ENCODE measurements at regions not wholly inside any gene's neighbourhood (a gene's known extent, or its start where the extent isn't known, plus 50 kb on each side); places are given as distances from the start of the nearest gene placed in this dataset.

- DNase-seq (no peak), ATAC-seq (no peak)
- Histone ChIP-seq H3K9me3 (ENCODE audit: control insufficient read depth, insufficient read depth, low read length) (no peaks in the 10 kb centered on the region), H3K4me1 (ENCODE audit: control insufficient read depth, insufficient read depth, low read length) (no peaks in the 10 kb centered on the region), H3K27ac (ENCODE audit: low read length) (no peak overlapping the region), H3K27me3 (ENCODE audit: control insufficient read depth, insufficient read depth, low read length) (no peaks in the 10 kb centered on the region), H3K4me3 (ENCODE audit: low read length) (no peak overlapping the region), H3K36me3 (ENCODE audit: control insufficient read depth, insufficient read depth, low read length) (no peaks in the 10 kb centered on the region)
- TF ChIP-seq CTCF (IDR thresholded peaks at IDR 0.05), result no peak
- Mint-ChIP-seq H3K36me3 (no peaks in the 10 kb centered on the region), H3K4me1 (no peaks in the 10 kb centered on the region), H3K27me3 (ENCODE audit: low read depth in 2 of 2) (peaks cover 9% of the 10 kb centered on the region in 2 donors), H3K4me3 (no peak overlapping the region), H3K9me3 (no peaks in the 10 kb centered on the region), H3K27ac (no peak overlapping the region)
- WGBS (ENCODE audit: insufficient coverage), result no CpG with 5 or more reads among the region's 1 CpG
- intact Hi-C loops (cut with micrococcal nuclease), result no loop called here
Measured at GRCh38 chr21:14754259-14754604, 208.1 kb upstream of the SAMSN1 start.

GRCh38 chr21:14753466-14754258 is 207.5 kb upstream of the SAMSN1 start:
- H3K4me1 Mint-ChIP-seq, result no peaks in the 10 kb centered on the region
- Histone ChIP-seq H3K27ac (ENCODE audit: low read length) (no peak overlapping the region), H3K36me3 (ENCODE audit: control insufficient read depth, insufficient read depth, low read length) (no peaks in the 10 kb centered on the region), H3K27me3 (ENCODE audit: control insufficient read depth, insufficient read depth, low read length) (no peaks in the 10 kb centered on the region), H3K4me3 (ENCODE audit: low read length) (no peak overlapping the region), H3K4me1 (ENCODE audit: control insufficient read depth, insufficient read depth, low read length) (no peaks in the 10 kb centered on the region), H3K9me3 (ENCODE audit: control insufficient read depth, insufficient read depth, low read length) (no peaks in the 10 kb centered on the region)
- WGBS (ENCODE audit: insufficient coverage), result 80% methylated on average over 2 of the region's 2 CpGs
- intact Hi-C loops (cut with micrococcal nuclease), result no loop called here
- H3K4me3 Mint-ChIP-seq, result no peak overlapping the region
- no peak overlapping the region for H3K27ac Mint-ChIP-seq
- H3K36me3 Mint-ChIP-seq, result no peaks in the 10 kb centered on the region
- ATAC-seq (no peak), DNase-seq (no peak)
- TF ChIP-seq CTCF (IDR thresholded peaks at IDR 0.05), result no peak
- peaks cover 12 to 15% of the 10 kb centered on the region in 2 donors for H3K27me3 Mint-ChIP-seq (ENCODE audit: low read depth in 2 of 2)
- no peaks in the 10 kb centered on the region for H3K9me3 Mint-ChIP-seq

GRCh38 chr21:14753069-14753465 is 207.0 kb upstream of the SAMSN1 start:
- Histone ChIP-seq H3K27me3 (ENCODE audit: control insufficient read depth, insufficient read depth, low read length) (no peaks in the 10 kb centered on the region), H3K9me3 (ENCODE audit: control insufficient read depth, insufficient read depth, low read length) (no peaks in the 10 kb centered on the region), H3K4me1 (ENCODE audit: control insufficient read depth, insufficient read depth, low read length) (no peaks in the 10 kb centered on the region), H3K36me3 (ENCODE audit: control insufficient read depth, insufficient read depth, low read length) (no peaks in the 10 kb centered on the region), H3K4me3 (ENCODE audit: low read length) (no peak overlapping the region), H3K27ac (ENCODE audit: low read length) (no peak overlapping the region)
- no peaks in the 10 kb centered on the region for H3K36me3 Mint-ChIP-seq
- H3K27me3 Mint-ChIP-seq (ENCODE audit: low read depth in 2 of 2), result peaks cover 14 to 19% of the 10 kb centered on the region in 2 donors
- intact Hi-C loops (cut with micrococcal nuclease), result no loop called here
- no peak overlapping the region for H3K4me3 Mint-ChIP-seq
- no peak for TF ChIP-seq CTCF (IDR thresholded peaks at IDR 0.05)
- H3K27ac Mint-ChIP-seq, result no peak overlapping the region
- no peaks in the 10 kb centered on the region for H3K9me3 Mint-ChIP-seq
- no peak for DNase-seq
- H3K4me1 Mint-ChIP-seq, result no peaks in the 10 kb centered on the region
- ATAC-seq, result no peak

- Mint-ChIP-seq H3K36me3 (no peaks in the 10 kb centered on the region), H3K4me1 (no peaks in the 10 kb centered on the region), H3K27ac (no peak overlapping the region), H3K4me3 (no peak overlapping the region), H3K9me3 (no peaks in the 10 kb centered on the region), H3K27me3 (ENCODE audit: low read depth in 2 of 2) (peaks cover 14 to 19% of the 10 kb centered on the region in 2 donors)
- TF ChIP-seq CTCF (IDR thresholded peaks at IDR 0.05), result no peak
- Histone ChIP-seq H3K27me3 (ENCODE audit: control insufficient read depth, insufficient read depth, low read length) (no peaks in the 10 kb centered on the region), H3K4me3 (ENCODE audit: low read length) (no peak overlapping the region), H3K9me3 (ENCODE audit: control insufficient read depth, insufficient read depth, low read length) (no peaks in the 10 kb centered on the region), H3K4me1 (ENCODE audit: control insufficient read depth, insufficient read depth, low read length) (no peaks in the 10 kb centered on the region), H3K27ac (ENCODE audit: low read length) (no peak overlapping the region), H3K36me3 (ENCODE audit: control insufficient read depth, insufficient read depth, low read length) (no peaks in the 10 kb centered on the region)
- intact Hi-C loops (cut with micrococcal nuclease), result no loop called here
- DNase-seq (no peak), ATAC-seq (no peak)
Measured at GRCh38 chr21:14752345-14752909, 206.3 kb upstream of the SAMSN1 start.
